ENCODE measurements at regions not wholly inside any gene's neighbourhood (a gene's known extent, or its start where the extent isn't known, plus 50 kb on each side); places are given as distances from the start of the nearest gene placed in this dataset.
"Not testable (repeated sequence)": the region's sequence is repeated elsewhere in the genome, so short reads cannot be mapped to it uniquely, and the experiment has no call there.

- no peak for ATAC-seq
These were observed 896.4 kb downstream of the TDRD15 start for GRCh38 chr2:22020091-22020742.

- ATAC-seq: no peak
These were observed 903.7 kb downstream of the TDRD15 start for GRCh38 chr2:22027345-22028005.

- ATAC-seq: no peak
These were observed 911.6 kb downstream of the TDRD15 start for GRCh38 chr2:22035361-22035830.

GRCh38 chr2:22037274-22037673 is 913.5 kb downstream of the TDRD15 start:
- no peak for ATAC-seq

GRCh38 chr2:22043784-22044183 is 920.0 kb downstream of the TDRD15 start:
- ATAC-seq: no peak

GRCh38 chr2:22055784-22056620 is 932.2 kb downstream of the TDRD15 start:
- ATAC-seq: no peak

- ATAC-seq: no peak
These were observed 932.9 kb downstream of the TDRD15 start for GRCh38 chr2:22056621-22057132.

- no peak for ATAC-seq
These were observed 938.9 kb downstream of the TDRD15 start for GRCh38 chr2:22062679-22063078.

- ATAC-seq: no peak
These were observed 952.7 kb downstream of the TDRD15 start for GRCh38 chr2:22076454-22076853.

- ATAC-seq: no peak
These were observed 954.9 kb downstream of the TDRD15 start for GRCh38 chr2:22078701-22079100.

- no peak for ATAC-seq
These were observed 955.8 kb downstream of the TDRD15 start for GRCh38 chr2:22079583-22079982.

- no peak for ATAC-seq
These were observed 963.0 kb downstream of the TDRD15 start for GRCh38 chr2:22086726-22087125.

- ATAC-seq: not testable (repeated sequence)
These were observed 979.8 kb downstream of the TDRD15 start for GRCh38 chr2:22103617-22104016.

- no peak for ATAC-seq
These were observed 986.5 kb downstream of the TDRD15 start for GRCh38 chr2:22110244-22110651.

GRCh38 chr2:22124003-22124402 is 1000.2 kb downstream of the TDRD15 start:
- no peak for ATAC-seq

GRCh38 chr2:22126106-22126505 is 1002.3 kb downstream of the TDRD15 start:
- ATAC-seq: no peak

GRCh38 chr2:22126978-22127377 is 1003.2 kb downstream of the TDRD15 start:
- ATAC-seq: no peak

- ATAC-seq: no peak
These were observed 1010.7 kb downstream of the TDRD15 start for GRCh38 chr2:22134421-22134820.

GRCh38 chr2:22136446-22136845 is 1012.7 kb downstream of the TDRD15 start:
- no peak for ATAC-seq

- no peak for ATAC-seq
These were observed 1020.1 kb downstream of the TDRD15 start for GRCh38 chr2:22143840-22144239.

GRCh38 chr2:22153931-22154613 is 1030.3 kb downstream of the TDRD15 start:
- ATAC-seq: no peak

- ATAC-seq: not testable (repeated sequence)
These were observed 1032.9 kb downstream of the TDRD15 start for GRCh38 chr2:22156661-22157060.

- no peak for ATAC-seq
These were observed 1043.5 kb downstream of the TDRD15 start for GRCh38 chr2:22167256-22167655.

All from esophagus mucosa (tissue), 1 donor.